ES-I3 (cell line): ENCODE measurements at regions not wholly inside any gene's neighbourhood (a gene's known extent, or its start where the extent isn't known, plus 50 kb on each side); places are given as distances from the start of the nearest gene placed in this dataset.
A peak's percentile ranks its signal among the peaks of the same experiment; 100 is the strongest.
"Not testable (repeated sequence)": the region's sequence is repeated elsewhere in the genome, so short reads cannot be mapped to it uniquely, and the experiment has no call there.

Source experiments
- H3K36me3 ChIP-seq: 2 replicates; pipeline ENCODE4 v1.6.1; 2013; ENCODE audit warnings: mild to moderate bottlenecking, low read length, control low read depth, moderate library complexity; ENCODE audit not compliant: insufficient read depth
- H3K4me1 ChIP-seq: 2 replicates; pipeline ENCODE4 v1.6.1; 2013; ENCODE audit warnings: mild to moderate bottlenecking, control low read depth, low read length; ENCODE audit not compliant: insufficient read depth
- H3K9ac ChIP-seq: 2 replicates; pipeline ENCODE4 v1.6.1; 2013; ENCODE audit warnings: low read depth, mild to moderate bottlenecking, low read length, moderate library complexity
- H3K9me3 ChIP-seq: 2 replicates; pipeline ENCODE4 v1.6.1; 2013; ENCODE audit warnings: mild to moderate bottlenecking, low read length, moderate library complexity; ENCODE audit not compliant: control insufficient read depth, insufficient read depth

- Histone ChIP-seq H3K36me3 (no peaks in the 10 kb centered on the region), H3K9me3 (no peaks in the 10 kb centered on the region), H3K4me1 (peaks cover 10% of the 10 kb centered on the region), H3K9ac (no peak overlapping the region)
Measured at GRCh38 chr6:150751296-150751695, 114.2 kb upstream of the MTHFD1L start.

- Histone ChIP-seq H3K9me3 (no peaks in the 10 kb centered on the region), H3K36me3 (no peaks in the 10 kb centered on the region), H3K4me1 (peaks cover 10% of the 10 kb centered on the region), H3K9ac (no peak overlapping the region)
Measured at GRCh38 chr6:150752409-150752808, 113.1 kb upstream of the MTHFD1L start.

GRCh38 chr6:150753371-150754064, 112.0 kb upstream of the MTHFD1L start:
- Histone ChIP-seq H3K9me3 (no peaks in the 10 kb centered on the region), H3K9ac (peak overlapping the region; percentile 6; the same call in 1 of the 2 replicates), H3K4me1 (peaks cover 10% of the 10 kb centered on the region), H3K36me3 (no peaks in the 10 kb centered on the region)

GRCh38 chr6:150755042-150755441, 110.5 kb upstream of the MTHFD1L start:
- H3K9ac ChIP-seq, result no peak overlapping the region
- peaks cover 10% of the 10 kb centered on the region for H3K4me1 ChIP-seq
- no peaks in the 10 kb centered on the region for H3K9me3 ChIP-seq
- no peaks in the 10 kb centered on the region for H3K36me3 ChIP-seq

GRCh38 chr6:150755524-150755923, 110.0 kb upstream of the MTHFD1L start:
- Histone ChIP-seq H3K9me3 (no peaks in the 10 kb centered on the region), H3K36me3 (no peaks in the 10 kb centered on the region), H3K9ac (no peak overlapping the region), H3K4me1 (peaks cover 10% of the 10 kb centered on the region)

GRCh38 chr6:150756173-150756572, 109.3 kb upstream of the MTHFD1L start:
- Histone ChIP-seq H3K9me3 (no peaks in the 10 kb centered on the region), H3K36me3 (no peaks in the 10 kb centered on the region), H3K9ac (no peak overlapping the region), H3K4me1 (peaks cover 10% of the 10 kb centered on the region)

DNA sequence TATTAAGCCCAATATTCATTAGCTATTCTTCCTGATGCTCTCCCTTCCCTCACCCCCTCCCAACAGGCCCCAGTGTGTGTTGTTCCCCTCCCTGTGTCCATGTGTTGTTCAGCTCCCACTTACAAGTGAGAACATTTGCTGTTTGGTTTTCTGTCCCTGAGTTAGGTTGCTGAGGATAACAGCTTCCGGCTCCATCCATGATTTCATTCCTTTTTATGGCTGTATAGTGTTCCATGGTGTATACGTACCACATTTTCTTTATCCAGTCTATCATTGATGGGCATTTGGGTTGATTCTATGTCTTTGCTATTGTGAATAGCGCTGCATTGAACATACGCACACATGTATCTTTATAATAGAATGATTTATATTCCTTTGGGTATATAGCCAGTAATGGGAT, 107.7 kb upstream of the MTHFD1L start:
- not testable (repeated sequence) for H3K9ac ChIP-seq, H3K9me3 ChIP-seq, H3K36me3 ChIP-seq
- H3K4me1 ChIP-seq, result peaks cover 10% of the 10 kb centered on the region

- no peaks in the 10 kb centered on the region for H3K36me3 ChIP-seq
- no peaks in the 10 kb centered on the region for H3K4me1 ChIP-seq
- H3K9ac ChIP-seq, result no peak overlapping the region
- H3K9me3 ChIP-seq, result no peaks in the 10 kb centered on the region
Measured at GRCh38 chr6:150759483-150759882, 106.0 kb upstream of the MTHFD1L start.

DNA sequence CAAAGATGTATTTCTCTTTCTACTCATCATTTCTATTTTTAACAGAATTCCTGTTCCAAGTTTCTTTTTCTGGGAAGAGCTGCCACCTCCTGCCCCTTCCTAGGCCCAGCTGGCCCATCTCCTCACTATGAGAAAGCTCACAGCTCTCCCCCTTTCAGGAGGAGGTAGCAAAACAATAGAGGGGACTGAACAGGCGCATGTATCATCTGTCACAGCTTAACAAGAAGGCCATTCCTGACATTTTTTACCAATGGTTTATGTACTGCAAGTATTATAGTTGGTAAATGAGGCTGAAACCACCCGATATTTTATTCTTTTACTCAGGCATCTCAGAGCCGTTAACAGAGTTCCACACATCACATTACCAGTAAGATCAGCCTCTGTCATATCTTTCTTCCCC, 103.7 kb upstream of the MTHFD1L start:
- Histone ChIP-seq H3K4me1 (no peaks in the 10 kb centered on the region), H3K9ac (no peak overlapping the region), H3K9me3 (no peaks in the 10 kb centered on the region), H3K36me3 (no peaks in the 10 kb centered on the region)

DNA sequence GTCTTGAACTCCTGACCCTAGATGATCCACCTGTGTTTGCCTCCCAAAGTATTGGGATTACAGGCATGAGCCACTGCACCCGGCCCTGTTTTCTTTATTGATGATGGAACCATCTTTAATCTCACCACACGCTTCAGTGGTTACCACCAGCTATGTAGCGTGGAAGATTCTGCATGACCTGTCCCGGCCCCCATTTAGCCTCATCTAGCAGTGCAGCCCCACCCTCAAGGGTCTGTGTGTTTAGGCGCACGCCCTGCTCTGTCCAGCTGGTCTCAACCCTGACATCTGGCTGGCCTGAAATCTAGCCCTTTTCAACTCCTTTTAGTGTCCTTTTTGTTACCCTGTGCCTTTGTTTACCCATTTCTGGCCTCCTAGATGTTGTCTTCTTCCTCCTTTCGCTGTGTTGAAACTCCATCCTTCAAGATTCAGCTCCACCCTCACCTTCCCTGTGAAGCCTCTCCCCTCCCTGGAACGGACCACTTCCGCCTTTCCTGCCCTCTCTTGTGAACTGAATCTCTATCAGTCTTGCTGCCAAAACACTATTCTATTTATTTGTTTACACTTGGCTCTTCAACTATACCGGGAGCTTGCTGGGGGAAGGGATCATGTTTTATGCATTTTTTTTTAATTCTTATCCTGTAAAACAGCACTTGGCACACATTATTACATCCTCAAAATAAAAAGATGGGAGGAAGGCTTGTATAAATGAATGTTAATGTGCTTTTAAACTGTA, 101.0 kb upstream of the MTHFD1L start:
- Histone ChIP-seq H3K9ac (no peak overlapping the region), H3K9me3 (no peaks in the 10 kb centered on the region), H3K4me1 (peaks cover 7% of the 10 kb centered on the region; the same call in 1 of the 2 replicates), H3K36me3 (no peaks in the 10 kb centered on the region)

DNA sequence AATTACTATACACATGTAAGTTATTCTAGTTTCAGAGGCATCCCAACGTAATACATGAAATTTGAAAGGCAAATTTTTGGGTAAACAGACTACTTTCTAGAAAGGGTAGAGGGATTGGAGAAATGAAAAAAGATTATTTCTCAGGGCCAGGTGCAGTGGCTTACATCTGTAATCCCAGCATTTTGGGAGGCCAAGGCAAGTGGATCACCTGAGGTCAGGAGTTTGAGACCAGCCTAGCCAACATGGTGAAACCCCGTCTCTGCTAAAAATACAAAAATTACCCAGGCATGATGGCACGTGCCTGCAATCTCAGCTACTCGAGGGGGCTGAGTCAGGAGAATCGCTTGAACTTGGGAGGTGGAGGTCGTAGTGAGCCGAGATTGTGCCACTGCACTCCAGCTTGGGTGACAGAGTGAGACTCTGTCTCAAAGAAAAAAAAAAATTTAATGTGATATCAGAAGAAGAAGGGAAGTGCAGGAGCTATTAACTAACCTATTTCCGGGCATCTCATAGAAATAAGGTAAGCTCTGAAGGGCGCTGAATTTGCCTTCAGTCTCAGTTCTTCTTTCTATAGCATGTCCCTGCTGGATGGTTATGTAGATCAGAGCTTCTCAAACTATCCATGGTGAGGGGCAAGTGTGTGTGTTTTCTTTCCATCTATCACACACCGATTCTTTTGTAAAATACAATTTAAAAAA, 100.3 kb upstream of the MTHFD1L start:
- Histone ChIP-seq H3K9ac (no peak overlapping the region), H3K4me1 (peaks cover 7% of the 10 kb centered on the region; the same call in 1 of the 2 replicates), H3K36me3 (no peaks in the 10 kb centered on the region), H3K9me3 (no peaks in the 10 kb centered on the region)

GRCh38 chr6:150766201-150766997, 99.1 kb upstream of the MTHFD1L start:
- H3K4me1 ChIP-seq, result peaks cover 7% of the 10 kb centered on the region; the same call in 1 of the 2 replicates
- H3K9ac ChIP-seq, result no peak overlapping the region
- no peaks in the 10 kb centered on the region for H3K36me3 ChIP-seq
- H3K9me3 ChIP-seq, result no peaks in the 10 kb centered on the region

- no peak overlapping the region for H3K9ac ChIP-seq
- H3K36me3 ChIP-seq, result no peaks in the 10 kb centered on the region
- H3K4me1 ChIP-seq, result peaks cover 7% of the 10 kb centered on the region; the same call in 1 of the 2 replicates
- no peaks in the 10 kb centered on the region for H3K9me3 ChIP-seq
Measured at GRCh38 chr6:150767161-150767560, 98.3 kb upstream of the MTHFD1L start.

DNA sequence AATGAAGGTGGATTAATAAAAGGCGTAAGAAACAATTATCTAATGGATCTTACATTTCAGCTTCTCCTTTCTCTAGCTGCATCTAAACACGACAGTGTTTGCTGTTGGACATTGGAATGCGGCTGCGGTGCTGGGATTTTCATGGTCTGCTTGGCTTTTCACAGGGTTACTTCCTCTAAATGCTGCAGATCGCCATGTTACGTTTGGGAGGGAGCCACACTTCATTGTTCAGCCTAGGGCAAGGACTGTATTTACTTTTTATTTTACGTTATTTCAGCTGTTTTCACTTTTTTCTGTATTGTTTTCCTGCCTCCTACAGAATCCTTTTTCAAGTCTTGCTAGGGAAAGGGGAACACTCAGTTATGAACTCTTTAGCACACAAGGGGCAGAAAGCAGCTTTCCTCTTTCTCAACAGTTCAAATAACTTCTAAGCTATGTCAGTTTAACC, 97.9 kb upstream of the MTHFD1L start:
- Histone ChIP-seq H3K4me1 (peaks cover 7% of the 10 kb centered on the region; the same call in 1 of the 2 replicates), H3K9ac (no peak overlapping the region), H3K9me3 (no peaks in the 10 kb centered on the region), H3K36me3 (no peaks in the 10 kb centered on the region)
